ENCODE measurements at regions not wholly inside any gene's neighbourhood (a gene's known extent, or its start where the extent isn't known, plus 50 kb on each side); places are given as distances from the start of the nearest gene placed in this dataset.
"Not testable (repeated sequence)": the region's sequence is repeated elsewhere in the genome, so short reads cannot be mapped to it uniquely, and the experiment has no call there.

GRCh38 chr2:89177004-89177403, 485.5 kb downstream of the RPIA start:
- H3K9me1 ChIP-seq (replicated peaks; ENCODE audit: control insufficient read depth, extremely low read depth, insufficient read depth, low read length); H3K4me3 ChIP-seq (replicated peaks in 1 of 3; ENCODE audit: insufficient read depth in 1 of 3, low read depth in 1 of 3, low read length in 3 of 3); H4K20me1 ChIP-seq (replicated peaks; ENCODE audit: control insufficient read depth, extremely low read depth, insufficient read depth, low read length); CTCF ChIA-PET; H3K9ac ChIP-seq (replicated peaks; ENCODE audit: extremely low read depth, insufficient read depth, low read length); POLR2A ChIA-PET; H3K9me3 ChIP-seq (replicated peaks; ENCODE audit: control insufficient read depth, insufficient read depth, low read length); H3K4me2 ChIP-seq (ENCODE audit: insufficient read depth, low read length); H3K79me2 ChIP-seq (ENCODE audit: control insufficient read depth, insufficient read depth, low read length); dilution Hi-C loops (cut with MboI; ENCODE audit: extremely low pct_ligation_motif_present, low sequenced_read_pairs); FAIRE-seq; H2AFZ ChIP-seq (ENCODE audit: low read depth, low read length); H3K27ac ChIP-seq (ENCODE audit: insufficient read depth, low read depth, low read length); H3K4me1 ChIP-seq (ENCODE audit: control insufficient read depth, extremely low read depth, insufficient read depth, low read length); DNase-seq (ENCODE audit: low read depth, low spot score); H3K36me3 ChIP-seq (ENCODE audit: control insufficient read depth in 2 of 2, extremely low read depth in 1 of 2, insufficient read depth in 2 of 2, low read length in 2 of 2); H3K27me3 ChIP-seq (ENCODE audit: control insufficient read depth in 2 of 2, insufficient read depth in 2 of 2, low read length in 2 of 2); intact Hi-C loops (cut with micrococcal nuclease); BruUV-seq (replicated peaks): not testable (repeated sequence)

GRCh38 chr2:89182221-89182620, 490.7 kb downstream of the RPIA start:
- FAIRE-seq = peak; percentile 15
- H3K4me1 ChIP-seq (ENCODE audit: control insufficient read depth, extremely low read depth, insufficient read depth, low read length); POLR2A ChIA-PET; H3K9ac ChIP-seq (replicated peaks; ENCODE audit: extremely low read depth, insufficient read depth, low read length); intact Hi-C loops (cut with micrococcal nuclease); H3K27ac ChIP-seq (ENCODE audit: insufficient read depth, low read depth, low read length); H4K20me1 ChIP-seq (replicated peaks; ENCODE audit: control insufficient read depth, extremely low read depth, insufficient read depth, low read length); H3K4me2 ChIP-seq (ENCODE audit: insufficient read depth, low read length); DNase-seq (ENCODE audit: low read depth, low spot score); H3K27me3 ChIP-seq (ENCODE audit: control insufficient read depth in 2 of 2, insufficient read depth in 2 of 2, low read length in 2 of 2); H3K79me2 ChIP-seq (ENCODE audit: control insufficient read depth, insufficient read depth, low read length); H3K9me3 ChIP-seq (replicated peaks; ENCODE audit: control insufficient read depth, insufficient read depth, low read length); H2AFZ ChIP-seq (ENCODE audit: low read depth, low read length); H3K9me1 ChIP-seq (replicated peaks; ENCODE audit: control insufficient read depth, extremely low read depth, insufficient read depth, low read length); H3K4me3 ChIP-seq (replicated peaks in 1 of 3; ENCODE audit: insufficient read depth in 1 of 3, low read depth in 1 of 3, low read length in 3 of 3); H3K36me3 ChIP-seq (ENCODE audit: control insufficient read depth in 2 of 2, extremely low read depth in 1 of 2, insufficient read depth in 2 of 2, low read length in 2 of 2); dilution Hi-C loops (cut with MboI; ENCODE audit: extremely low pct_ligation_motif_present, low sequenced_read_pairs); CTCF ChIA-PET; BruUV-seq (replicated peaks): not testable (repeated sequence)

DNA sequence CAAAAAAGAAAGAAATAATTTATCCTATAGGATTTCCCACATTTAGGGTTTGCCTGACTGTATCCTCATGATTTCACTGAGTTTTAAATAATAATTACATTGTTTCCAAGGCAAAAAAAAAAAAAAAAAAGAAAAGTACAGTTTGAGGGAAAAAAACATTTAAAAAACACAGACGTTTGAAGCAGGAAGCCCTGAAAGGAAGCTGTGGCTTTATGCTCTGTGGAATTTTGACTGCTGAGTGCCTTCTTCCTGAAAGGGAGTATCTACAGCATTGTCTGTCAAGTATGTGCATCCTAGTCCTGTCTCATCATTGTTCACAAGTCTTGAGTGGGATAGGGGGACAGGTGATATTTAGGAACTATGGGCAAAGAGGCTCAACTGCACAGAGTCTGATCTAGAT, 493.3 kb downstream of the RPIA start:
- H2AFZ ChIP-seq (ENCODE audit: low read depth, low read length); DNase-seq (ENCODE audit: low read depth, low spot score); H3K79me2 ChIP-seq (ENCODE audit: control insufficient read depth, insufficient read depth, low read length); H3K9ac ChIP-seq (replicated peaks; ENCODE audit: extremely low read depth, insufficient read depth, low read length); H3K4me1 ChIP-seq (ENCODE audit: control insufficient read depth, extremely low read depth, insufficient read depth, low read length); H3K27me3 ChIP-seq (ENCODE audit: control insufficient read depth in 2 of 2, insufficient read depth in 2 of 2, low read length in 2 of 2); H3K4me3 ChIP-seq (replicated peaks in 1 of 3; ENCODE audit: insufficient read depth in 1 of 3, low read depth in 1 of 3, low read length in 3 of 3); POLR2A ChIA-PET; H3K9me3 ChIP-seq (replicated peaks; ENCODE audit: control insufficient read depth, insufficient read depth, low read length); H3K9me1 ChIP-seq (replicated peaks; ENCODE audit: control insufficient read depth, extremely low read depth, insufficient read depth, low read length); dilution Hi-C loops (cut with MboI; ENCODE audit: extremely low pct_ligation_motif_present, low sequenced_read_pairs); FAIRE-seq; H4K20me1 ChIP-seq (replicated peaks; ENCODE audit: control insufficient read depth, extremely low read depth, insufficient read depth, low read length); H3K4me2 ChIP-seq (ENCODE audit: insufficient read depth, low read length); H3K36me3 ChIP-seq (ENCODE audit: control insufficient read depth in 2 of 2, extremely low read depth in 1 of 2, insufficient read depth in 2 of 2, low read length in 2 of 2); CTCF ChIA-PET; intact Hi-C loops (cut with micrococcal nuclease); BruUV-seq (replicated peaks); H3K27ac ChIP-seq (ENCODE audit: insufficient read depth, low read depth, low read length): not testable (repeated sequence)

- DNase-seq (ENCODE audit: low read depth, low spot score); H3K9me1 ChIP-seq (replicated peaks; ENCODE audit: control insufficient read depth, extremely low read depth, insufficient read depth, low read length); BruUV-seq (replicated peaks); H3K36me3 ChIP-seq (ENCODE audit: control insufficient read depth in 2 of 2, extremely low read depth in 1 of 2, insufficient read depth in 2 of 2, low read length in 2 of 2); H3K27ac ChIP-seq (ENCODE audit: insufficient read depth, low read depth, low read length); H4K20me1 ChIP-seq (replicated peaks; ENCODE audit: control insufficient read depth, extremely low read depth, insufficient read depth, low read length); H3K9ac ChIP-seq (replicated peaks; ENCODE audit: extremely low read depth, insufficient read depth, low read length); H3K4me3 ChIP-seq (replicated peaks in 1 of 3; ENCODE audit: insufficient read depth in 1 of 3, low read depth in 1 of 3, low read length in 3 of 3); H3K27me3 ChIP-seq (ENCODE audit: control insufficient read depth in 2 of 2, insufficient read depth in 2 of 2, low read length in 2 of 2); H3K4me2 ChIP-seq (ENCODE audit: insufficient read depth, low read length); intact Hi-C loops (cut with micrococcal nuclease); H3K9me3 ChIP-seq (replicated peaks; ENCODE audit: control insufficient read depth, insufficient read depth, low read length); H3K4me1 ChIP-seq (ENCODE audit: control insufficient read depth, extremely low read depth, insufficient read depth, low read length); POLR2A ChIA-PET; dilution Hi-C loops (cut with MboI; ENCODE audit: extremely low pct_ligation_motif_present, low sequenced_read_pairs); FAIRE-seq; CTCF ChIA-PET; H3K79me2 ChIP-seq (ENCODE audit: control insufficient read depth, insufficient read depth, low read length); H2AFZ ChIP-seq (ENCODE audit: low read depth, low read length): not testable (repeated sequence)
Observed at GRCh38 chr2:89195636-89196251, 504.3 kb downstream of the RPIA start.
